ENCODE measurements at regions not wholly inside any gene's neighbourhood (a gene's known extent, or its start where the extent isn't known, plus 50 kb on each side); places are given as distances from the start of the nearest gene placed in this dataset.

DNA sequence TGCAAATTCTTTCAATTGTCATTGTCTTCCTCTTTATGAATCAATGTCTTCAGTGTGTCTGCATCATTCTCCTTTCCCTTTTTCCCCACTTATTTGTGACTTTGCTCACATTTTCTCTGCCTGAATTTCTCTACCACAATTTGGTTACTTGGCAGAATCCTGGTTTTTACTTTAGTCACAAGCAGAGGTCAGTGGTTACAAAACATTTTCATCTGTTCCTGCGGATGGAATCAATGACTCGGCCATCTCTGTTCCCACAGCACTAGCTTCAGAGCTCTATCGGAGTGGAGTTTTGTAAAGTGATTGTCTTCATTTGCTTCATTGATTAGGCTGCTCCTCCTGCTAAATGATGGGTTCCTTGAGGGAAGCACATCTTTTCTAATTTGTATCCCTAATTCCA is 501.3 kb upstream of the AADAT start (continued):
- TF ChIP-seq CTCF (IDR thresholded peaks at IDR 0.05; ENCODE audit: control extremely low read depth in 1 of 3, insufficient read depth in 1 of 3, low read depth in 1 of 3, low read length in 3 of 3) = no peak
